OCI-LY1 (cell line): ENCODE measurements at regions not wholly inside any gene's neighbourhood (a gene's known extent, or its start where the extent isn't known, plus 50 kb on each side); places are given as distances from the start of the nearest gene placed in this dataset.

ENCODE experiments used
- CTCF ChIP-seq: fragments of 200-600 bp; sonication (generic), shearing (Covaris generic); IDR thresholded peaks from 2 replicates; pipeline ENCODE4 v1.5.1; 2017; ENCODE audit warnings: mild to moderate bottlenecking, antibody characterized with exemption, low read length, moderate library complexity, mixed read lengths
- EZH2 ChIP-seq: fragments of 200-600 bp; sonication (generic), shearing (Covaris generic); IDR thresholded peaks from 2 replicates; pipeline ENCODE4 v1.8.0; 2017; ENCODE audit warnings: borderline replicate concordance, mixed run types, mild to moderate bottlenecking, antibody characterized with exemption, low read length, moderate library complexity, mixed read lengths

- TF ChIP-seq CTCF (no peak), EZH2 (no peak)
Observed at GRCh38 chrX:110863883-110864282, 68.3 kb upstream of the CHRDL1 start.
